ENCODE measurements at regions not wholly inside any gene's neighbourhood (a gene's known extent, or its start where the extent isn't known, plus 50 kb on each side); places are given as distances from the start of the nearest gene placed in this dataset.

- H3K27me3 ChIP-seq: no peaks in the 10 kb centered on the region
- DNase-seq: no peak
- H3K27ac ChIP-seq: no peak overlapping the region
- TF ChIP-seq CTCF (IDR thresholded peaks at IDR 0.05) (no peak), POLR2A (IDR thresholded peaks at IDR 0.05) (no peak)
- H3K36me3 ChIP-seq: no peaks in the 10 kb centered on the region
- no peaks in the 10 kb centered on the region for H3K9me3 ChIP-seq
- H3K4me3 ChIP-seq: no peak overlapping the region
- H3K4me1 ChIP-seq: no peaks in the 10 kb centered on the region
Observed at GRCh38 chr3:112736386-112736785, 95.4 kb upstream of the CCDC80 start.

- no peak for DNase-seq
- TF ChIP-seq POLR2A (IDR thresholded peaks at IDR 0.05): no peak
- no peak for TF ChIP-seq CTCF (IDR thresholded peaks at IDR 0.05)
- Histone ChIP-seq H3K27ac (no peak overlapping the region), H3K4me1 (no peaks in the 10 kb centered on the region), H3K27me3 (no peaks in the 10 kb centered on the region), H3K36me3 (no peaks in the 10 kb centered on the region), H3K9me3 (no peaks in the 10 kb centered on the region), H3K4me3 (no peak overlapping the region)
Observed at GRCh38 chr3:112735926-112736325, 95.0 kb upstream of the CCDC80 start.

- H3K4me3 ChIP-seq: no peak overlapping the region
Observed at GRCh38 chr3:112734736-112735350, 93.9 kb upstream of the CCDC80 start.

GRCh38 chr3:112734171-112734570 lies 93.2 kb upstream of the CCDC80 start:
- no peak for TF ChIP-seq CTCF (IDR thresholded peaks at IDR 0.05)
- TF ChIP-seq POLR2A (IDR thresholded peaks at IDR 0.05): no peak

More at GRCh38 chr3:112734736-112735350, 93.9 kb upstream of the CCDC80 start:
- Histone ChIP-seq H3K9me3 (no peaks in the 10 kb centered on the region), H3K36me3 (no peaks in the 10 kb centered on the region), H3K27ac (no peak overlapping the region), H3K4me1 (no peaks in the 10 kb centered on the region), H3K27me3 (no peaks in the 10 kb centered on the region)
- peak in 2 of 3 donors; percentile 64 to 83 for DNase-seq
- peak; percentile 36 to 74 (median 66) for TF ChIP-seq CTCF (IDR thresholded peaks at IDR 0.05)
- TF ChIP-seq POLR2A (IDR thresholded peaks at IDR 0.05): no peak

GRCh38 chr3:112730210-112730609 lies 89.3 kb upstream of the CCDC80 start:
- H3K36me3 ChIP-seq: no peaks in the 10 kb centered on the region
- no peaks in the 10 kb centered on the region for H3K9me3 ChIP-seq
- TF ChIP-seq POLR2A (IDR thresholded peaks at IDR 0.05) (no peak), CTCF (IDR thresholded peaks at IDR 0.05) (no peak)
- no peak overlapping the region for H3K4me3 ChIP-seq
- no peaks in the 10 kb centered on the region for H3K4me1 ChIP-seq
- DNase-seq: no peak
- H3K27me3 ChIP-seq: no peaks in the 10 kb centered on the region
- no peak overlapping the region for H3K27ac ChIP-seq

More at GRCh38 chr3:112734171-112734570, 93.2 kb upstream of the CCDC80 start:
- no peak overlapping the region for H3K4me3 ChIP-seq
- no peaks in the 10 kb centered on the region for H3K9me3 ChIP-seq
- no peaks in the 10 kb centered on the region for H3K4me1 ChIP-seq
- no peaks in the 10 kb centered on the region for H3K36me3 ChIP-seq
- H3K27me3 ChIP-seq: no peaks in the 10 kb centered on the region
- H3K27ac ChIP-seq: no peak overlapping the region
- no peak for DNase-seq

- no peak overlapping the region for H3K27ac ChIP-seq
- H3K4me3 ChIP-seq: no peak overlapping the region
- no peaks in the 10 kb centered on the region for H3K27me3 ChIP-seq
- no peak for DNase-seq
- no peak for TF ChIP-seq CTCF (IDR thresholded peaks at IDR 0.05)
- no peak for TF ChIP-seq POLR2A (IDR thresholded peaks at IDR 0.05)
- H3K9me3 ChIP-seq: no peaks in the 10 kb centered on the region
- H3K4me1 ChIP-seq: no peaks in the 10 kb centered on the region
- H3K36me3 ChIP-seq: no peaks in the 10 kb centered on the region
Observed at GRCh38 chr3:112721231-112721630, 80.3 kb upstream of the CCDC80 start.

Data from Peyer's patch (tissue), 4 donors.